Parathyroid adenoma (tissue), 2 donors: ENCODE measurements at regions not wholly inside any gene's neighbourhood (a gene's known extent, or its start where the extent isn't known, plus 50 kb on each side); places are given as distances from the start of the nearest gene placed in this dataset.

ENCODE experiments used
- H2AFZ ChIP-seq: fragments of 300-600 bp; sonication (generic); one replicate; pipeline ENCODE4 v1.7.0; 2017; ENCODE audit warnings: antibody characterized with exemption, mild to moderate bottlenecking
- H3K27ac ChIP-seq: fragments of 300-600 bp; sonication (generic); one replicate; pipeline ENCODE4 v1.7.0; 2017
- H3K27me3 ChIP-seq: fragments of 300-600 bp; sonication (generic); one replicate; pipeline ENCODE4 v1.7.0; 2017; ENCODE audit warnings: low read length; ENCODE audit not compliant: control insufficient read depth, insufficient read depth
- H3K36me3 ChIP-seq: fragments of 300-600 bp; sonication (generic); one replicate; pipeline ENCODE4 v1.7.0; 2017; ENCODE audit warnings: low read length; ENCODE audit not compliant: control insufficient read depth, insufficient read depth
- H3K4me1 ChIP-seq: fragments of 300-600 bp; sonication (generic); one replicate; pipeline ENCODE4 v1.7.0; 2017; ENCODE audit warnings: control low read depth
- H3K4me2 ChIP-seq: fragments of 300-600 bp; sonication (generic); one replicate; pipeline ENCODE4 v1.7.0; 2017; ENCODE audit warnings: low read length
- H3K4me3 ChIP-seq: fragments of 300-600 bp; sonication (generic); one replicate; pipeline ENCODE4 v1.7.0; 2017; ENCODE audit warnings: low read depth, low read length
- H3K79me2 ChIP-seq: fragments of 300-600 bp; sonication (generic); one replicate; pipeline ENCODE4 v1.7.0; 2017; ENCODE audit warnings: control low read depth
- H3K9ac ChIP-seq: fragments of 300-600 bp; sonication (generic); one replicate; pipeline ENCODE4 v1.7.0; 2017; ENCODE audit warnings: mild to moderate bottlenecking
- H3K9me3 ChIP-seq: fragments of 300-600 bp; sonication (generic); one replicate; pipeline ENCODE4 v1.7.0; 2017; ENCODE audit warnings: low read length; ENCODE audit not compliant: control insufficient read depth
- CTCF ChIP-seq: fragments of 300-600 bp; sonication (generic); IDR thresholded peaks from one replicate; pipeline ENCODE4 v1.7.0; 2017; ENCODE audit warnings: antibody characterized with exemption, mild to moderate bottlenecking
- donor health status: primary hyperparathyroidism.

DNA sequence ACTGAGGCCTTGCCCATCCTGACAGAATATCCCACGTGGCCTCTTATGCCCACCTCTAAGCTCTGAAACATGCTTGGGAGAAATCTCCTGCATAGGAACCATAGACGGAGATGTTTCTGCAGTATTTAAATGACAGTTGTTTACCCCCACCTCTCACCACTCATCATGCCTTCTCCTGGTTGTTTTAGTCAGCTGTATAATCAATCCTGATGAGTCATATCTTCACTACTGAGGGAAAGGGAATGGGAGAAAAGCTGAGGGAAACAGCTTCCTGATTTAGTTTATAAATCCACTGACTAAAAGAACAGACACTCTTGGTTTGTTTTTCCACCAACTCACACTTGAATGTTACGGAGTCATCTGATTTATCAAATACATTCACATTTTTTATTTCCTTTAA, 113.2 kb upstream of the TENT5A start:
- no peak for TF ChIP-seq CTCF
- Histone ChIP-seq H3K36me3 (no peaks in the 10 kb centered on the region), H2AFZ (no peak overlapping the region), H3K27me3 (no peaks in the 10 kb centered on the region), H3K4me3 (no peak overlapping the region), H3K4me2 (no peak overlapping the region), H3K9me3 (no peaks in the 10 kb centered on the region), H3K9ac (no peak overlapping the region), H3K4me1 (no peaks in the 10 kb centered on the region), H3K27ac (no peak overlapping the region), H3K79me2 (no peaks in the 10 kb centered on the region)

- no peaks in the 10 kb centered on the region for H3K79me2 ChIP-seq
- no peaks in the 10 kb centered on the region for H3K36me3 ChIP-seq
- no peak overlapping the region for H3K4me3 ChIP-seq
- H3K9ac ChIP-seq: no peak overlapping the region
- no peak overlapping the region for H3K4me2 ChIP-seq
- no peaks in the 10 kb centered on the region for H3K9me3 ChIP-seq
- no peaks in the 10 kb centered on the region for H3K4me1 ChIP-seq
- no peak overlapping the region for H3K27ac ChIP-seq
- no peak for TF ChIP-seq CTCF
- H2AFZ ChIP-seq: no peak overlapping the region
- H3K27me3 ChIP-seq: no peaks in the 10 kb centered on the region
These were observed 111.6 kb upstream of the TENT5A start for GRCh38 chr6:81864124-81864523.

GRCh38 chr6:81863123-81863522, 110.6 kb upstream of the TENT5A start:
- Histone ChIP-seq H2AFZ (no peak overlapping the region), H3K79me2 (no peaks in the 10 kb centered on the region), H3K9me3 (no peaks in the 10 kb centered on the region), H3K4me3 (no peak overlapping the region), H3K4me1 (no peaks in the 10 kb centered on the region), H3K4me2 (no peak overlapping the region), H3K36me3 (no peaks in the 10 kb centered on the region), H3K27ac (no peak overlapping the region), H3K27me3 (no peaks in the 10 kb centered on the region), H3K9ac (no peak overlapping the region)
- TF ChIP-seq CTCF: no peak

DNA sequence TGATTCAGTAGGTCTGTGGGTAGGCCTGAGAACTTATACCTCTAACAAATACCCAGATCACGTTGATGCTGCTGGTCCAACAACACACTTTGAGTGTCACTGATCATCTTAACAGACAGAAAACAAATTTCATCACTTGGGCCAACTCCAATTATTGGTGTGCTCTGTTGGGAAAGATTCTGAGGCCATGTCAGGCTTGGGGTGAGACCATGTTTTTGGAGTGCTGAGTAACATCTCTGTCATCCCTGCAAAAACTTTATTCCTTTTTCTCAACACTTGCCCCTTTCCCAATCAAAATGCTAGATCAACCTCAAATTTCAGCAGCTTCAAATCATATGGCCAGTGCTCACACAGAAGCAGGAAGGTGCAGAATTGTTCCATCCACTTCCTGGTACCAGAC, 108.8 kb upstream of the TENT5A start:
- no peaks in the 10 kb centered on the region for H3K27me3 ChIP-seq
- H3K27ac ChIP-seq: no peak overlapping the region
- H2AFZ ChIP-seq: no peak overlapping the region
- H3K79me2 ChIP-seq: no peaks in the 10 kb centered on the region
- H3K4me2 ChIP-seq: no peak overlapping the region
- no peak overlapping the region for H3K4me3 ChIP-seq
- H3K36me3 ChIP-seq: no peaks in the 10 kb centered on the region
- no peak overlapping the region for H3K9ac ChIP-seq
- TF ChIP-seq CTCF: no peak
- no peaks in the 10 kb centered on the region for H3K9me3 ChIP-seq
- no peaks in the 10 kb centered on the region for H3K4me1 ChIP-seq

- Histone ChIP-seq H3K4me3 (no peak overlapping the region), H2AFZ (no peak overlapping the region), H3K79me2 (no peaks in the 10 kb centered on the region), H3K27me3 (no peaks in the 10 kb centered on the region), H3K36me3 (no peaks in the 10 kb centered on the region), H3K9me3 (no peaks in the 10 kb centered on the region), H3K4me2 (no peak overlapping the region), H3K27ac (no peak overlapping the region), H3K9ac (no peak overlapping the region), H3K4me1 (no peaks in the 10 kb centered on the region)
- no peak for TF ChIP-seq CTCF
These were observed 107.4 kb upstream of the TENT5A start for GRCh38 chr6:81859884-81860283.
